ENCODE measurements at regions not wholly inside any gene's neighbourhood (a gene's known extent, or its start where the extent isn't known, plus 50 kb on each side); places are given as distances from the start of the nearest gene placed in this dataset.

- Mint-ChIP-seq H3K9me3 (ENCODE audit: insufficient read depth) (no peaks in the 10 kb centered on the region), H3K4me1 (no peaks in the 10 kb centered on the region), H3K27ac (no peak overlapping the region), H3K4me3 (no peak overlapping the region), H3K27me3 (no peaks in the 10 kb centered on the region)
- Histone ChIP-seq H3K4me1 (ENCODE audit: control insufficient read depth in 2 of 2, insufficient read depth in 2 of 2, low read length in 2 of 2) (no peaks in the 10 kb centered on the region), H3K4me2 (replicated peaks; ENCODE audit: low read depth, low read length, poor library complexity, severe bottlenecking) (no peak overlapping the region), H3K79me2 (ENCODE audit: control insufficient read depth, insufficient read depth, low read length) (no peaks in the 10 kb centered on the region), H4K20me1 (ENCODE audit: control insufficient read depth, insufficient read depth, low read length, poor library complexity, severe bottlenecking) (no peaks in the 10 kb centered on the region), H3K27ac (ENCODE audit: low read length in 2 of 2) (no peak overlapping the region), H3K9ac (ENCODE audit: low read length) (no peak overlapping the region), H2AFZ (ENCODE audit: insufficient read depth, low read depth, low read length, poor library complexity, severe bottlenecking) (no peak overlapping the region), H3K4me3 (ENCODE audit: control extremely low read depth in 1 of 5, extremely low read depth in 1 of 5, insufficient read depth in 1 of 5, low read depth in 2 of 5, low read length in 4 of 5) (no peak overlapping the region), H3K9me3 (ENCODE audit: control extremely low read depth in 1 of 3, control insufficient read depth in 2 of 3, insufficient read depth in 1 of 3, low read length in 2 of 3) (peaks cover 0 to 3% (median 0%) of the 10 kb centered on the region in 3 donors), H3K36me3 (replicated peaks in 1 of 2; ENCODE audit: control extremely low read depth in 1 of 2, control insufficient read depth in 1 of 2, extremely low read depth in 1 of 2, insufficient read depth in 2 of 2, low read length in 1 of 2) (no peaks in the 10 kb centered on the region), H3K27me3 (replicated peaks in 1 of 4; ENCODE audit: control extremely low read depth in 1 of 4, control insufficient read depth in 3 of 4, insufficient read depth in 4 of 4, low read length in 3 of 4) (no peaks in the 10 kb centered on the region)
- ChIA-PET CTCF (no interaction called here), POLR2A (no interaction called here)
- intact Hi-C loops (cut with micrococcal nuclease) = no loop called here
- no CpG with 5 or more reads among the region's 2 CpGs for WGBS (ENCODE audit: insufficient coverage)
- DNase-seq (no peak), ATAC-seq (ENCODE audit: low read depth) (no peak)
- TF ChIP-seq CTCF (IDR thresholded peaks at IDR 0.05) (no peak), EZH2 (IDR thresholded peaks at IDR 0.05; ENCODE audit: borderline replicate concordance, insufficient read depth, low read depth, low read length, poor library complexity, severe bottlenecking) (no peak)
Measured at GRCh38 chr12:97753332-97753731, 290.7 kb downstream of the RMST start.

DNA sequence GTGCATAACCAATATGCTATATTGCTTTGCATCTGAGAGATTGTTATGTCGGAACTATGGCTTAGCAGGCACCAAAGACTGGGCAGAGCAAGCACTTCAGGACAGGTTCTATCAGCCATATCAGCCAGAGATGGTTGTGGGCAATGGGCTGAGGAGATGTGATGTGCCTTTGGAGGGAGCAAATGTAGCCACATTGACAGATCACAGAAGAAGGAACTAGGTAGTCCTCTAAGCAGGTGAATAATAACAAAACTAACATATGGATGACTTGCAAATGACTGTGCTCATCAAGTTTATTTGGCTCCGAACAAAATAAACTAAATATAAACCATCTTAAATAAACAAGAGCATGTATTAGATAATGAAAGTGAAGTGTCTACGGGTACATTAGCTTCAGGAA lies 291.7 kb downstream of the RMST start:
- Histone ChIP-seq H3K9me3 (ENCODE audit: control extremely low read depth in 1 of 3, control insufficient read depth in 2 of 3, insufficient read depth in 1 of 3, low read length in 2 of 3) (peaks cover 0 to 3% (median 0%) of the 10 kb centered on the region in 3 donors), H3K27me3 (replicated peaks in 1 of 4; ENCODE audit: control extremely low read depth in 1 of 4, control insufficient read depth in 3 of 4, insufficient read depth in 4 of 4, low read length in 3 of 4) (no peaks in the 10 kb centered on the region), H2AFZ (ENCODE audit: insufficient read depth, low read depth, low read length, poor library complexity, severe bottlenecking) (no peak overlapping the region), H3K9ac (ENCODE audit: low read length) (no peak overlapping the region), H3K36me3 (replicated peaks in 1 of 2; ENCODE audit: control extremely low read depth in 1 of 2, control insufficient read depth in 1 of 2, extremely low read depth in 1 of 2, insufficient read depth in 2 of 2, low read length in 1 of 2) (no peaks in the 10 kb centered on the region), H3K4me2 (replicated peaks; ENCODE audit: low read depth, low read length, poor library complexity, severe bottlenecking) (no peak overlapping the region), H3K27ac (ENCODE audit: low read length in 2 of 2) (no peak overlapping the region), H4K20me1 (ENCODE audit: control insufficient read depth, insufficient read depth, low read length, poor library complexity, severe bottlenecking) (no peaks in the 10 kb centered on the region), H3K4me1 (ENCODE audit: control insufficient read depth in 2 of 2, insufficient read depth in 2 of 2, low read length in 2 of 2) (no peaks in the 10 kb centered on the region), H3K4me3 (ENCODE audit: control extremely low read depth in 1 of 5, extremely low read depth in 1 of 5, insufficient read depth in 1 of 5, low read depth in 2 of 5, low read length in 4 of 5) (no peak overlapping the region), H3K79me2 (ENCODE audit: control insufficient read depth, insufficient read depth, low read length) (no peaks in the 10 kb centered on the region)
- no peak for TF ChIP-seq EZH2 (IDR thresholded peaks at IDR 0.05; ENCODE audit: borderline replicate concordance, insufficient read depth, low read depth, low read length, poor library complexity, severe bottlenecking)
- no peak for TF ChIP-seq CTCF (IDR thresholded peaks at IDR 0.05)
- ChIA-PET POLR2A (no interaction called here), CTCF (no interaction called here)
- DNase-seq = no peak
- intact Hi-C loops (cut with micrococcal nuclease) = no loop called here
- no peak for ATAC-seq (ENCODE audit: low read depth)
- Mint-ChIP-seq H3K27ac (no peak overlapping the region), H3K27me3 (no peaks in the 10 kb centered on the region), H3K9me3 (ENCODE audit: insufficient read depth) (no peaks in the 10 kb centered on the region), H3K4me3 (no peak overlapping the region), H3K4me1 (no peaks in the 10 kb centered on the region)
- no CpG with 5 or more reads among the region's 3 CpGs for WGBS (ENCODE audit: insufficient coverage)
